Naive thymus-derived CD4-positive, alpha-beta T cell (primary cell): ENCODE measurements at regions not wholly inside any gene's neighbourhood (a gene's known extent, or its start where the extent isn't known, plus 50 kb on each side); places are given as distances from the start of the nearest gene placed in this dataset.

Experiments used
- ATAC-seq: fragments of 150-1000 bp; cut with Tn5 transposase; 2 replicates; pipeline ENCODE4 v1.10.0; 2021; ENCODE audit warnings: mild to moderate bottlenecking, moderate library complexity
- CTCF ChIA-PET: fragments of 350-600 bp; sonication (Branson Sonifier 250); formaldehyde crosslinking; loops from one replicate; lab custom pipeline; 2021; ENCODE audit warnings: antibody characterized with exemption; lab: Charles Lee
- POLR2A ChIA-PET: fragments of 350-600 bp; sonication (Branson Sonifier 250); formaldehyde crosslinking; loops from one replicate; lab custom pipeline; 2021; ENCODE audit warnings: antibody characterized with exemption, inconsistent platforms; lab: Charles Lee
- DNase-seq, 9 donors: peaks; one replicate each; pipeline versions ENCODE4 v3.0.0 to v3.0.0-alpha.2; 2020 to 2022; ENCODE audit warnings: mixed read lengths in 1 of 9
- H3K27ac ChIP-seq: one replicate; pipeline ENCODE4 v1.7.0; 2013; ENCODE audit warnings: mild to moderate bottlenecking, low read depth, low read length, moderate library complexity
- H3K27me3 ChIP-seq, 2 donors: one replicate each; pipeline ENCODE4 v1.7.0; 2013; ENCODE audit warnings: low read length in 2 of 2, mild to moderate bottlenecking in 2 of 2, moderate library complexity in 2 of 2; ENCODE audit not compliant: control insufficient read depth in 2 of 2, insufficient read depth in 2 of 2
- H3K36me3 ChIP-seq, 3 experiments: 1 replicate in 2 of 3; 2 replicates in 1 of 3; pipeline ENCODE4 v1.7.0; 2013; ENCODE audit warnings: low read length in 3 of 3, mild to moderate bottlenecking in 3 of 3, moderate library complexity in 1 of 3; ENCODE audit not compliant: insufficient read depth in 3 of 3, control insufficient read depth in 2 of 3
- H3K4me1 ChIP-seq, 2 donors: one replicate each; pipeline ENCODE4 v1.7.0; 2013; ENCODE audit warnings: low read length in 2 of 2, mild to moderate bottlenecking in 2 of 2, moderate library complexity in 1 of 2; ENCODE audit not compliant: control insufficient read depth in 2 of 2, insufficient read depth in 2 of 2
- H3K4me3 ChIP-seq: 2 replicates; pipeline ENCODE4 v1.7.0; 2013; ENCODE audit warnings: mild to moderate bottlenecking, low read length
- H3K9me3 ChIP-seq, 3 experiments: 1 replicate in 2 of 3; 2 replicates in 1 of 3; pipeline ENCODE4 v1.7.0; 2013; ENCODE audit warnings: low read length in 3 of 3; ENCODE audit not compliant: control insufficient read depth in 2 of 3
- H3K27ac Mint-ChIP-seq, 9 donors: one replicate each; pipeline ENCODE4 v1.8.0; 2020 to 2022; ENCODE audit warnings: mixed read lengths in 9 of 9, mild to moderate bottlenecking in 8 of 9, moderate library complexity in 5 of 9, inconsistent platforms in 2 of 9
- H3K27me3 Mint-ChIP-seq, 5 donors: one replicate each; pipeline ENCODE4 v1.8.0; 2021 to 2022; ENCODE audit warnings: mixed read lengths in 5 of 5, mild to moderate bottlenecking in 1 of 5
- H3K36me3 Mint-ChIP-seq, 5 donors: one replicate each; pipeline ENCODE4 v1.8.0; 2020 to 2022; ENCODE audit warnings: mixed read lengths in 5 of 5, mild to moderate bottlenecking in 3 of 5, inconsistent platforms in 1 of 5
- H3K4me1 Mint-ChIP-seq, 7 donors: one replicate each; pipeline ENCODE4 v1.8.0; 2020 to 2022; ENCODE audit warnings: mixed read lengths in 7 of 7, mild to moderate bottlenecking in 3 of 7, inconsistent platforms in 1 of 7
- H3K4me3 Mint-ChIP-seq, 10 donors: one replicate each; pipeline ENCODE4 v1.8.0; 2020 to 2022; ENCODE audit warnings: mild to moderate bottlenecking in 10 of 10, mixed read lengths in 10 of 10, moderate library complexity in 6 of 10, inconsistent platforms in 2 of 10
- H3K9me3 Mint-ChIP-seq, 11 donors: one replicate each; pipeline ENCODE4 v1.8.0; 2020 to 2022; ENCODE audit warnings: mixed read lengths in 11 of 11, mild to moderate bottlenecking in 4 of 11, inconsistent platforms in 1 of 11, moderate library complexity in 1 of 11
- intact Hi-C, 2 donors: fragments of 100-400 bp; cut with micrococcal nuclease; formaldehyde crosslinking; loops; one replicate each; pipeline ENCODE4 v1.15.1; 2023

- no peak overlapping the region for H3K27ac Mint-ChIP-seq
- no peaks in the 10 kb centered on the region for H3K4me1 Mint-ChIP-seq
- DNase-seq (no peak), ATAC-seq (no peak)
- peaks cover 0 to 25% (median 4%) of the 10 kb centered on the region in 5 donors for H3K27me3 Mint-ChIP-seq
- Histone ChIP-seq H3K4me1 (no peaks in the 10 kb centered on the region), H3K27me3 (no peaks in the 10 kb centered on the region), H3K36me3 (no peaks in the 10 kb centered on the region), H3K9me3 (no peaks in the 10 kb centered on the region), H3K27ac (no peak overlapping the region), H3K4me3 (no peak overlapping the region)
- CTCF ChIA-PET, result no interaction called here
- H3K4me3 Mint-ChIP-seq, result no peak overlapping the region
- H3K9me3 Mint-ChIP-seq, result peaks cover 0 to 6% (median 1%) of the 10 kb centered on the region in 11 donors
- no peaks in the 10 kb centered on the region for H3K36me3 Mint-ChIP-seq
- POLR2A ChIA-PET, result no interaction called here
- intact Hi-C loops, result no loop called here
Observed at GRCh38 chr13:76319921-76320320, 566.3 kb downstream of the KCTD12 start.

- Histone ChIP-seq H3K9me3 (no peaks in the 10 kb centered on the region), H3K27ac (no peak overlapping the region), H3K36me3 (no peaks in the 10 kb centered on the region), H3K4me1 (no peaks in the 10 kb centered on the region), H3K4me3 (no peak overlapping the region), H3K27me3 (no peaks in the 10 kb centered on the region)
- no peaks in the 10 kb centered on the region for H3K4me1 Mint-ChIP-seq
- H3K36me3 Mint-ChIP-seq, result no peaks in the 10 kb centered on the region
- ChIA-PET CTCF (no interaction called here), POLR2A (no interaction called here)
- H3K27me3 Mint-ChIP-seq, result peaks cover 0 to 9% (median 0%) of the 10 kb centered on the region in 5 donors
- DNase-seq (no peak), ATAC-seq (no peak)
- intact Hi-C loops, result no loop called here
- no peak overlapping the region for H3K27ac Mint-ChIP-seq
- H3K4me3 Mint-ChIP-seq, result no peak overlapping the region
- peaks cover 0 to 6% (median 0%) of the 10 kb centered on the region in 11 donors for H3K9me3 Mint-ChIP-seq
Observed at GRCh38 chr13:76316998-76317527, 569.1 kb downstream of the KCTD12 start.

- POLR2A ChIA-PET, result no interaction called here
- no peak overlapping the region for H3K27ac ChIP-seq
- CTCF ChIA-PET, result no interaction called here
- no peaks in the 10 kb centered on the region for H3K36me3 ChIP-seq
- H3K27ac Mint-ChIP-seq, result no peak overlapping the region
- no peak overlapping the region for H3K4me3 Mint-ChIP-seq
- no peaks in the 10 kb centered on the region for H3K4me1 Mint-ChIP-seq
- peaks cover 0 to 2% (median 0%) of the 10 kb centered on the region in 11 donors for H3K9me3 Mint-ChIP-seq
- H3K9me3 ChIP-seq, result no peaks in the 10 kb centered on the region
- no peak for DNase-seq
- H3K27me3 ChIP-seq, result no peaks in the 10 kb centered on the region
- no peaks in the 10 kb centered on the region for H3K36me3 Mint-ChIP-seq
- H3K27me3 Mint-ChIP-seq, result peaks cover 0 to 5% (median 0%) of the 10 kb centered on the region in 5 donors
- no peaks in the 10 kb centered on the region for H3K4me1 ChIP-seq
- H3K4me3 ChIP-seq, result no peak overlapping the region
- no peak for ATAC-seq
- intact Hi-C loops, result no loop called here
Observed at GRCh38 chr13:76314495-76314894, 571.7 kb downstream of the KCTD12 start.

- Mint-ChIP-seq H3K27ac (no peak overlapping the region), H3K4me1 (no peaks in the 10 kb centered on the region), H3K36me3 (no peaks in the 10 kb centered on the region), H3K9me3 (no peaks in the 10 kb centered on the region), H3K27me3 (no peaks in the 10 kb centered on the region), H3K4me3 (no peak overlapping the region)
- Histone ChIP-seq H3K36me3 (no peaks in the 10 kb centered on the region), H3K4me1 (no peaks in the 10 kb centered on the region), H3K27me3 (no peaks in the 10 kb centered on the region), H3K9me3 (no peaks in the 10 kb centered on the region), H3K4me3 (no peak overlapping the region), H3K27ac (no peak overlapping the region)
- ChIA-PET POLR2A (no interaction called here), CTCF (no interaction called here)
- no peak for DNase-seq
- ATAC-seq, result no peak
- intact Hi-C loops, result no loop called here
Observed at GRCh38 chr13:76307142-76307541, 579.1 kb downstream of the KCTD12 start.

GRCh38 chr13:76300688-76301087 lies 585.5 kb downstream of the KCTD12 start:
- POLR2A ChIA-PET, result no interaction called here
- intact Hi-C loops, result no loop called here
- Mint-ChIP-seq H3K4me1 (no peaks in the 10 kb centered on the region), H3K9me3 (peaks cover 0 to 10% (median 2%) of the 10 kb centered on the region in 11 donors), H3K27ac (no peak overlapping the region), H3K36me3 (no peaks in the 10 kb centered on the region), H3K27me3 (peaks cover 0 to 7% (median 0%) of the 10 kb centered on the region in 5 donors), H3K4me3 (no peak overlapping the region)
- no peaks in the 10 kb centered on the region for H3K4me1 ChIP-seq
- no peak overlapping the region for H3K27ac ChIP-seq
- no peak for ATAC-seq
- no peaks in the 10 kb centered on the region for H3K36me3 ChIP-seq
- H3K4me3 ChIP-seq, result no peak overlapping the region
- CTCF ChIA-PET, result no interaction called here
- no peak for DNase-seq
- no peaks in the 10 kb centered on the region for H3K27me3 ChIP-seq
- H3K9me3 ChIP-seq, result no peaks in the 10 kb centered on the region

- Mint-ChIP-seq H3K36me3 (no peaks in the 10 kb centered on the region), H3K4me3 (no peak overlapping the region), H3K27ac (no peak overlapping the region), H3K27me3 (peaks cover 0 to 7% (median 0%) of the 10 kb centered on the region in 5 donors), H3K9me3 (peaks cover 0 to 15% (median 4%) of the 10 kb centered on the region in 11 donors), H3K4me1 (no peaks in the 10 kb centered on the region)
- ChIA-PET CTCF (no interaction called here), POLR2A (no interaction called here)
- H3K9me3 ChIP-seq, result no peaks in the 10 kb centered on the region
- intact Hi-C loops, result no loop called here
- no peak overlapping the region for H3K27ac ChIP-seq
- no peak for ATAC-seq
- no peaks in the 10 kb centered on the region for H3K36me3 ChIP-seq
- H3K4me1 ChIP-seq, result no peaks in the 10 kb centered on the region
- no peak overlapping the region for H3K4me3 ChIP-seq
- no peaks in the 10 kb centered on the region for H3K27me3 ChIP-seq
- no peak for DNase-seq
Observed at GRCh38 chr13:76297331-76297730, 588.9 kb downstream of the KCTD12 start.

- ChIA-PET CTCF (no interaction called here), POLR2A (no interaction called here)
- Mint-ChIP-seq H3K27ac (no peak overlapping the region), H3K4me1 (no peaks in the 10 kb centered on the region), H3K4me3 (no peak overlapping the region), H3K36me3 (no peaks in the 10 kb centered on the region), H3K9me3 (peaks cover 0 to 15% (median 4%) of the 10 kb centered on the region in 11 donors), H3K27me3 (peaks cover 0 to 7% (median 0%) of the 10 kb centered on the region in 5 donors)
- Histone ChIP-seq H3K4me1 (no peaks in the 10 kb centered on the region), H3K27me3 (no peaks in the 10 kb centered on the region), H3K27ac (no peak overlapping the region), H3K4me3 (no peak overlapping the region), H3K36me3 (no peaks in the 10 kb centered on the region), H3K9me3 (no peaks in the 10 kb centered on the region)
- no peak for DNase-seq
- no peak for ATAC-seq
- intact Hi-C loops, result no loop called here
Observed at GRCh38 chr13:76296751-76297150, 589.5 kb downstream of the KCTD12 start.
